ENCODE measurements at regions not wholly inside any gene's neighbourhood (a gene's known extent, or its start where the extent isn't known, plus 50 kb on each side); places are given as distances from the start of the nearest gene placed in this dataset.
A peak's percentile ranks its signal among the peaks of the same experiment; 100 is the strongest.

GRCh38 chr21:19792004-19792403 is 1206.2 kb upstream of the NCAM2 start:
- ATAC-seq (no peak), DNase-seq (no peak)
- intact Hi-C loops (cut with DNase I), result no loop called here

- no peak for DNase-seq
- intact Hi-C loops (cut with DNase I), result no loop called here
- ATAC-seq, result no peak
These were observed 1191.0 kb upstream of the NCAM2 start for GRCh38 chr21:19807201-19807600.

GRCh38 chr21:19810779-19811178 is 1187.4 kb upstream of the NCAM2 start:
- intact Hi-C loops (cut with DNase I), result no loop called here
- ATAC-seq (no peak), DNase-seq (no peak)

- intact Hi-C loops (cut with DNase I), result no loop called here
- DNase-seq (no peak), ATAC-seq (no peak)
These were observed 1167.8 kb upstream of the NCAM2 start for GRCh38 chr21:19830446-19830845.

GRCh38 chr21:19832551-19832950 is 1165.7 kb upstream of the NCAM2 start:
- intact Hi-C loops (cut with DNase I), result no loop called here
- no peak for DNase-seq
- ATAC-seq, result no peak

GRCh38 chr21:19833082-19833481 is 1165.1 kb upstream of the NCAM2 start:
- no peak for DNase-seq
- ATAC-seq, result no peak
- intact Hi-C loops (cut with DNase I), result no loop called here

- ATAC-seq (no peak), DNase-seq (no peak)
- intact Hi-C loops (cut with DNase I), result no loop called here
These were observed 1155.6 kb upstream of the NCAM2 start for GRCh38 chr21:19842601-19843000.

GRCh38 chr21:19844334-19844733 is 1153.9 kb upstream of the NCAM2 start:
- ATAC-seq, result peak in 1 of 2 donors; percentile 33

GRCh38 chr21:19850157-19850556 is 1148.1 kb upstream of the NCAM2 start:
- intact Hi-C loops (cut with DNase I), result no loop called here
- no peak for ATAC-seq
- DNase-seq, result no peak

More at GRCh38 chr21:19844334-19844733, 1153.9 kb upstream of the NCAM2 start:
- intact Hi-C loops (cut with DNase I), result no loop called here
- DNase-seq, result no peak

GRCh38 chr21:19853061-19853460 is 1145.1 kb upstream of the NCAM2 start:
- ATAC-seq (no peak), DNase-seq (no peak)
- intact Hi-C loops (cut with DNase I), result no loop called here

GRCh38 chr21:19853709-19854575 is 1144.3 kb upstream of the NCAM2 start:
- ATAC-seq (no peak), DNase-seq (no peak)
- intact Hi-C loops (cut with DNase I), result no loop called here

GRCh38 chr21:19855522-19855921 is 1142.7 kb upstream of the NCAM2 start:
- ATAC-seq (no peak), DNase-seq (no peak)
- intact Hi-C loops (cut with DNase I), result no loop called here

GRCh38 chr21:19864476-19864875 is 1133.7 kb upstream of the NCAM2 start:
- DNase-seq (no peak), ATAC-seq (no peak)
- intact Hi-C loops (cut with DNase I), result no loop called here

GRCh38 chr21:19870682-19871081 is 1127.5 kb upstream of the NCAM2 start:
- ATAC-seq, result no peak
- no peak for DNase-seq
- intact Hi-C loops (cut with DNase I), result no loop called here

GRCh38 chr21:19874521-19874920 is 1123.7 kb upstream of the NCAM2 start:
- intact Hi-C loops (cut with DNase I), result no loop called here
- DNase-seq (no peak), ATAC-seq (no peak)

- no peak for ATAC-seq
- no peak for DNase-seq
- intact Hi-C loops (cut with DNase I), result no loop called here
These were observed 1120.1 kb upstream of the NCAM2 start for GRCh38 chr21:19878133-19878532.

- no peak for DNase-seq
- ATAC-seq, result no peak
- intact Hi-C loops (cut with DNase I), result no loop called here
These were observed 1098.6 kb upstream of the NCAM2 start for GRCh38 chr21:19899645-19900044.

GRCh38 chr21:19900149-19900548 is 1098.1 kb upstream of the NCAM2 start:
- no peak for DNase-seq
- intact Hi-C loops (cut with DNase I), result no loop called here
- no peak for ATAC-seq

- no peak for DNase-seq
- intact Hi-C loops (cut with DNase I), result no loop called here
- ATAC-seq, result peak in 1 of 2 donors; percentile 44
These were observed 1089.8 kb upstream of the NCAM2 start for GRCh38 chr21:19908390-19908789.

- intact Hi-C loops (cut with DNase I), result no loop called here
- peak in 1 of 2 donors; percentile 42 for ATAC-seq
- DNase-seq, result no peak
These were observed 1084.2 kb upstream of the NCAM2 start for GRCh38 chr21:19914028-19914427.

- intact Hi-C loops (cut with DNase I), result no loop called here
- no peak for ATAC-seq
- DNase-seq, result no peak
These were observed 1077.0 kb upstream of the NCAM2 start for GRCh38 chr21:19921211-19921610.
